SU-DHL-6 (cell line): ENCODE measurements at regions not wholly inside any gene's neighbourhood (a gene's known extent, or its start where the extent isn't known, plus 50 kb on each side); places are given as distances from the start of the nearest gene placed in this dataset.

Source experiments
- H2AFZ ChIP-seq: fragments of 200-600 bp; sonication (generic); 2 replicates; pipeline ENCODE4 v1.6.1; 2014; ENCODE audit warnings: low read depth, mild to moderate bottlenecking, moderate library complexity, mixed read lengths, antibody characterized with exemption, low read length; ENCODE audit not compliant: severe bottlenecking
- H3F3A ChIP-seq: fragments of 200-600 bp; shearing (Covaris generic); 2 replicates; pipeline ENCODE4 v1.6.0; 2016; ENCODE audit warnings: antibody characterized with exemption, mild to moderate bottlenecking; ENCODE audit not compliant: insufficient read depth
- H3K27ac ChIP-seq: fragments of 200-600 bp; sonication (generic); 2 replicates; pipeline ENCODE4 v1.5.1; 2016; ENCODE audit warnings: low read depth, mild to moderate bottlenecking, low read length, moderate library complexity, mixed read lengths
- H3K27me3 ChIP-seq: fragments of 200-600 bp; sonication (generic), shearing (Covaris generic); 2 replicates; pipeline ENCODE4 v1.6.0; 2014; ENCODE audit warnings: mild to moderate bottlenecking, low read length
- H3K36me3 ChIP-seq: fragments of 200-600 bp; sonication (generic); 2 replicates; pipeline ENCODE4 v1.6.1; 2014; ENCODE audit warnings: mild to moderate bottlenecking, low read length, mixed read lengths
- H3K4me2 ChIP-seq: fragments of 300-600, 200-600 bp; shearing (Covaris generic), sonication (generic); 2 replicates; pipeline ENCODE4 v1.6.0; 2014; ENCODE audit warnings: low read length, low read depth, mild to moderate bottlenecking; ENCODE audit not compliant: poor library complexity, severe bottlenecking
- H3K4me3 ChIP-seq: fragments of 200-600 bp; sonication (generic); 2 replicates; pipeline ENCODE4 v1.5.1; 2014; ENCODE audit warnings: antibody characterized with exemption, low read length, mild to moderate bottlenecking, mixed read lengths; ENCODE audit not compliant: insufficient read depth, poor library complexity, severe bottlenecking
- H3K79me2 ChIP-seq: fragments of 200-600 bp; sonication (generic); 2 replicates; pipeline ENCODE4 v1.6.1; 2014; ENCODE audit warnings: mild to moderate bottlenecking, low read length, moderate library complexity; ENCODE audit not compliant: insufficient read depth
- H3K9ac ChIP-seq: fragments of 200-600 bp; sonication (generic); 2 replicates; pipeline ENCODE4 v1.7.0; 2014; ENCODE audit warnings: mild to moderate bottlenecking, low read length
- H3K9me2 ChIP-seq: fragments of 200-600 bp; sonication (generic); replicated peaks from 2 replicates; pipeline ENCODE4 v1.6.1; 2014; ENCODE audit warnings: low read length; ENCODE audit not compliant: insufficient read depth
- H3K9me3 ChIP-seq: fragments of 200-600 bp; sonication (generic); 2 replicates; pipeline ENCODE4 v1.6.1; 2014; ENCODE audit warnings: low read length, mixed read lengths; ENCODE audit not compliant: insufficient read depth
- H4K20me1 ChIP-seq: fragments of 200-600 bp; sonication (generic); 2 replicates; pipeline ENCODE4 v1.6.1; 2014; ENCODE audit warnings: low read depth, mild to moderate bottlenecking, antibody characterized with exemption, low read length, moderate library complexity, mixed read lengths
- CTCF ChIP-seq: fragments of 200-600 bp; sonication (generic); IDR thresholded peaks from one replicate; pipeline ENCODE4 v1.5.1; 2017; ENCODE audit warnings: antibody characterized with exemption, mild to moderate bottlenecking, low read length, moderate library complexity; ENCODE audit not compliant: insufficient read depth, poor library complexity, severe bottlenecking
- EZH2phosphoT487 ChIP-seq: fragments of 200-600 bp; sonication (generic), shearing (Covaris generic); conservative IDR thresholded peaks from 2 replicates; pipeline ENCODE4 v1.6.1; 2018; ENCODE audit warnings: mild to moderate bottlenecking, antibody characterized with exemption, low read length, moderate library complexity, mixed read lengths

GRCh38 chr5:98630621-98631020 is 142.8 kb upstream of the RGMB start:
- no peak overlapping the region for H3K27ac ChIP-seq
- H3K9ac ChIP-seq: no peak overlapping the region
- H3F3A ChIP-seq: no peaks in the 10 kb centered on the region
- no peaks in the 10 kb centered on the region for H3K27me3 ChIP-seq
- no peaks in the 10 kb centered on the region for H4K20me1 ChIP-seq
- no peaks in the 10 kb centered on the region for H3K9me2 ChIP-seq
- H3K4me2 ChIP-seq: no peak overlapping the region
- H3K79me2 ChIP-seq: no peaks in the 10 kb centered on the region
- H3K9me3 ChIP-seq: no peaks in the 10 kb centered on the region
- no peaks in the 10 kb centered on the region for H3K36me3 ChIP-seq
- no peak overlapping the region for H2AFZ ChIP-seq
- TF ChIP-seq CTCF: no peak
- no peak for TF ChIP-seq EZH2phosphoT487
- no peak overlapping the region for H3K4me3 ChIP-seq

DNA sequence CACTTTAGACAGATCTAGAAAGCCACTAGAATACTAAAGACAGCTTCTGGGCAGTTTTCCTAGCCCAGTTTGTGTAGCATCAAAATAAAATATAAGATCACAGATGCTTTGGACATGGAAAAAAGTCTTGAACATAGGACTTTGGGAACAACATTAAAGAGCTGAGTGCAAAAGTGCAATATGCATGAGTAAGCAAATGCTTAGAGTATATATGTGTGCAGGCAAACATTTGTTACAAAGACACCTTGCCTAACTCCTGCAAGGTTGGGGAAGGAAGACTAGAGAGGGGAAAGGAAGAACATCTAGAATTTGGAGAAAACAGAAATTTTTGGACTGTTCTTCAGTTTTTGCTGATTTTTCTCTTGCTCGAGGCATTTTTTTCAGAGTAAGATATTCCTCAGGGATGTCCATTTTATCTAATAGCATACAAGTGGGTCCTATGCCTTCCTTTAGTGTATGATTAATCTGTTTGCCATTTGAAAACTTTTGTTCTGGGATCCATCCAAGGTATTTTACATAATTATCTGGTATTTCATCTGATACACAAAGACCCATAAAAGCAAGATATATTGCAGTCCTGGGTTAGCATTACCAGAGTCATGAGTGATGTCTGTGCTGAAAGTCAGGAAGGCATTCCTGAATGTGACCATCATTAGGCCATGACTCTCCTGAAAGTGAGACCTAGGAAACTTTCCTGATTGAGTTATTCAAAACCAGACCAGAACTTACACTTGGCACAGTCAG is 142.0 kb upstream of the RGMB start:
- Histone ChIP-seq H3F3A (no peaks in the 10 kb centered on the region), H2AFZ (no peak overlapping the region), H3K36me3 (no peaks in the 10 kb centered on the region), H3K4me3 (no peak overlapping the region), H3K9me3 (no peaks in the 10 kb centered on the region), H3K27ac (no peak overlapping the region), H3K4me2 (no peak overlapping the region), H4K20me1 (no peaks in the 10 kb centered on the region), H3K27me3 (no peaks in the 10 kb centered on the region), H3K79me2 (no peaks in the 10 kb centered on the region), H3K9ac (no peak overlapping the region), H3K9me2 (no peaks in the 10 kb centered on the region)
- no peak for TF ChIP-seq EZH2phosphoT487
- TF ChIP-seq CTCF: no peak

- no peak overlapping the region for H3K4me2 ChIP-seq
- no peaks in the 10 kb centered on the region for H3K9me3 ChIP-seq
- H3K27ac ChIP-seq: no peak overlapping the region
- H3K27me3 ChIP-seq: no peaks in the 10 kb centered on the region
- H3K79me2 ChIP-seq: no peaks in the 10 kb centered on the region
- no peaks in the 10 kb centered on the region for H3K36me3 ChIP-seq
- no peaks in the 10 kb centered on the region for H4K20me1 ChIP-seq
- H2AFZ ChIP-seq: no peak overlapping the region
- no peaks in the 10 kb centered on the region for H3F3A ChIP-seq
- no peak for TF ChIP-seq EZH2phosphoT487
- TF ChIP-seq CTCF: no peak
- no peaks in the 10 kb centered on the region for H3K9me2 ChIP-seq
- no peak overlapping the region for H3K4me3 ChIP-seq
- H3K9ac ChIP-seq: no peak overlapping the region
Measured at GRCh38 chr5:98635656-98636055, 137.8 kb upstream of the RGMB start.
